HUES64 (cell line): ENCODE measurements at regions not wholly inside any gene's neighbourhood (a gene's known extent, or its start where the extent isn't known, plus 50 kb on each side); places are given as distances from the start of the nearest gene placed in this dataset.
"Not testable (repeated sequence)": the region's sequence is repeated elsewhere in the genome, so short reads cannot be mapped to it uniquely, and the experiment has no call there.

Experiments used
- H3K27ac ChIP-seq: 2 replicates; pipeline ENCODE4 v1.7.0; 2013; ENCODE audit warnings: low read depth, low read length, inconsistent platforms
- H3K27me3 ChIP-seq: 2 replicates; pipeline ENCODE4 v1.6.1; 2013; ENCODE audit warnings: mild to moderate bottlenecking, low read length; ENCODE audit not compliant: insufficient read depth
- H3K36me3 ChIP-seq: 2 replicates; pipeline ENCODE4 v1.6.1; 2013; ENCODE audit warnings: mild to moderate bottlenecking, low read length; ENCODE audit not compliant: insufficient read depth
- H3K4me1 ChIP-seq: 2 replicates; pipeline ENCODE4 v1.6.1; 2013; ENCODE audit warnings: mild to moderate bottlenecking, low read length, moderate library complexity; ENCODE audit not compliant: insufficient read depth
- H3K4me3 ChIP-seq: 2 replicates; pipeline ENCODE4 v1.5.1; 2013; ENCODE audit warnings: mild to moderate bottlenecking, low read length, moderate library complexity
- H3K9ac ChIP-seq: 2 replicates; pipeline ENCODE4 v1.6.1; 2013; ENCODE audit warnings: mild to moderate bottlenecking, low read depth, low read length
- H3K9me3 ChIP-seq: 2 replicates; pipeline ENCODE4 v1.6.1; 2013; ENCODE audit warnings: low read depth, low read length; ENCODE audit not compliant: insufficient read depth
- WGBS: fragments of 150-250, 120-280 bp; methylation state at CpG from one replicate; pipeline ENCODE4 v1.1.7; 2013; ENCODE audit warnings: missing lambda C conversion rate; 5-methylcytosine and 5-hydroxymethylcytosine counted together

DNA sequence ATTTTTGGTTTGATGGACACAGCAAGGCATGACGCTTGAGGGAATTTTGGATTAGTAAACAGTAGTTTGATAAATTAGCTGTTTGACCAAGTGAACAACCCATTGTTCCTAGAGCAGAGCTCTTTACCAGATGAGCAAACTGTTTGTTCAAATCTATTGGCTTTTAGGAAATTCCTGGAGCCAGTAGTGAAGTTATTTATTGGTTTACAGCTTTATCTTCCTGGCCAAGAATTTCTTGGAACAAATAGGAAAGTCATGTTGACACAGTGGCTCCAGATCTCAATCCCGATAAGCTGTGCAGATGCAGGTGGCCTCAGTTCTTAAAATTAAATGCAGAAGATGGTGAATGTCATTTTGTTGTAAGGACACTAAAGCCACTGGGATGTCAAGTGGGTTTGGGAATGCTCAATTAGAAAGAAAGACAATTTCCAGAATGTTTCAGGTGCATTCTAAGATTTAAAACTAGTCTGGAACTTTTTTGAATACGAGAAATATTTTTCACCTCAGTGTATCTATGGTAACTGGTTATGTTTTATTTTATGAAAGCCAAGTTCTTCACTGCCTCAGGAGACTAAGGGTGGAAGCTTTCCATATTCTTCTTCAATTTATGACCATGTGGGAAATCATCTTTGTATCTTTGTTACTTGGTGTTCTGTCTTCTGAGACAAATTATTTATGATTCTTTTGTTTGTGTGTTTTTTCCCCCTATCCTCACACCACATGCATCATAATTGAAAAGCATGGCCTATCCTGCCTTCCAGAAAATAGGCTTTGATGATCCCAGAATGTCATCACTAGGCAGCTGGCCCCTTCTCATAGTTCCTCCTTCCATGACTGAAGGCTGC lies 554.5 kb downstream of the STIM2 start:
- H3K36me3 ChIP-seq, result no peaks in the 10 kb centered on the region
- WGBS, result 94% methylated on average over 3 of the region's 3 CpGs
- H3K4me1 ChIP-seq, result no peaks in the 10 kb centered on the region
- H3K9me3 ChIP-seq, result peaks cover 12% of the 10 kb centered on the region
- no peaks in the 10 kb centered on the region for H3K27me3 ChIP-seq
- H3K9ac ChIP-seq, result no peak overlapping the region
- no peak overlapping the region for H3K4me3 ChIP-seq
- no peak overlapping the region for H3K27ac ChIP-seq

DNA sequence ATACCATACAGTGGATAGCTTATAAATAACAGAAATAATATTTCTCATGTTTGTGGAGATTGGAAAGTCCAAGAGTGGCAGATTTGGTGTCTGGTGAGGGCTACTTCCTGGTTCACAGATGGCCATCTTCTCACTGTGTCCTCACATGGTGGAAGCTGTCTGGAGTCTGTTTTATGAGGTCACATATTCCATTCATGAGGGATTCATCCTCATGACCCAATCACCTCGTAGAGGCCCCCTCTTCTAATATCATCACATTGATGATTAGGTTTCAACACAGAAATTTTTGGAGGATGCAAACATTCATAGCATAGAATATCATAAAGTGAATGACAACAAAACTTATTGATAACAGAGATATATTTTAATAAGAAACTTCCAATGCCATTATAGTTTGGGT lies 568.0 kb downstream of the STIM2 start:
- H3K27me3 ChIP-seq, result no peaks in the 10 kb centered on the region
- WGBS, result no CpG with 5 or more reads among the region's 1 CpG
- H3K4me3 ChIP-seq, result no peak overlapping the region
- H3K27ac ChIP-seq, result no peak overlapping the region
- no peak overlapping the region for H3K9ac ChIP-seq
- no peaks in the 10 kb centered on the region for H3K4me1 ChIP-seq
- no peaks in the 10 kb centered on the region for H3K9me3 ChIP-seq
- no peaks in the 10 kb centered on the region for H3K36me3 ChIP-seq

DNA sequence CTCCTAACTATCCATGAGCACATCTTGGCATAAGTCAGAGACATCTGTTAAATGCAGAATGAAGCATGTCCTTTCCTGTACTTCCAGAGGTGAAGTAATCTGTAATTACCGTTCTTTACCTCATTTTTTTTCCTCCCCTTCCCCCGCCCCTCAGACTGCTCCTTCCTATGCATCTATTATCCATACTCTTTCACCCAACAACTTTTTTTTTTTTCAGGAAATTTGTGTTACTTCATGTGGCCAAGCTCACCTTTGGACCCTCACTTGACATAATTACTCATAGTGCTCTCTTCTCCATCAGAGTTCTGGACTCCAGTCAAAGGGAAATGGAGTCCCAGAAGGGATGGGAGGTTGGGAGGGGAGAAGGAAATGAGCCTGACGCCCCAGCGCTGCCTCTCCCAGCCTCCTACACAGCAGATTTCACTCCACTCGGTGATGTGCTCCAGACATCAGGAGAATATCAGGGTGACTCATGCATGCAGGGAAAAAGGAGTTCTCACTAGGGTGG lies 568.8 kb downstream of the STIM2 start:
- Histone ChIP-seq H3K9ac (no peak overlapping the region), H3K27me3 (no peaks in the 10 kb centered on the region), H3K4me3 (no peak overlapping the region), H3K27ac (no peak overlapping the region), H3K36me3 (no peaks in the 10 kb centered on the region), H3K4me1 (no peaks in the 10 kb centered on the region), H3K9me3 (no peaks in the 10 kb centered on the region)
- WGBS, result 87% methylated on average over 5 of the region's 5 CpGs

DNA sequence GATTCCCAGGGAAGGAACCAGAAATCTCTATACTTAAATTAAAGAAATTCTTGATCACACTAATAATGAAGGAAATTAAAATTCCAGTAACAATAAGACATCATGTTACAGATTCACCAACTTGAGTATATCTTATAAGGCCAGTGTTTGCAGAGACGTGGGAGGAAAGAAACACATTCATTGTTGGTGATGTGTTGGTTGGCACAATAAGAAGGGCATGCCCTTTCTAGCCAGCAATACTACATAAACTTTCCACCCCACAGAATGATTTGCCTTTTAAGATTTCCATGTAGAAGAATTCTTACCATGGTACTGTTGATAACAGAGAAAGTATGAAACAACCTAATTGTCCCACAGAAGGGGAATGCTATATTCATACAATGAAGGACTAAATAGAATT lies 581.5 kb downstream of the STIM2 start:
- no peak overlapping the region for H3K9ac ChIP-seq
- H3K27ac ChIP-seq, result no peak overlapping the region
- H3K4me3 ChIP-seq, result no peak overlapping the region
- H3K4me1 ChIP-seq, result no peaks in the 10 kb centered on the region
- no peaks in the 10 kb centered on the region for H3K9me3 ChIP-seq
- H3K27me3 ChIP-seq, result no peaks in the 10 kb centered on the region
- H3K36me3 ChIP-seq, result no peaks in the 10 kb centered on the region
- WGBS, result no CpG with 5 or more reads among the region's 1 CpG

DNA sequence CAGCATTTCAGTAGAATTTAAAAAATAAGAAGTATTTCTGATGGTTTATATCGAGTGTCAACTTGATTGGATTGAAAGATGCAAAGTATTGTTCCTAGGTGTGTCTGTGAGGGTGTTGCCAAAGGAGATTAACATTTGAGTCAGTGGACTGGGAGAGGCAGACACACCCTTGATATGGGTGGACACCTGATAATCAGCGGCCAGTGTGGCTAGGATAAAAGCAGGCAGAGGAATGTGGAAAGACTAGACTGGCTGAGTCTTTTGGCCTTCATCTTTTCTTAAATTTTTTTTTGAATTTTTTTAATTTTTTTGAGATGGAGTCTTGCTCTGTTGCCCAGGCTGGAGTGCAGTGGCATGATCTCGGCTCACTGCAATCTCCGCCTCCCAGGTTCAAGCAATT lies 582.0 kb downstream of the STIM2 start:
- not testable (repeated sequence) for H3K4me1 ChIP-seq, H3K27ac ChIP-seq, H3K27me3 ChIP-seq, H3K9me3 ChIP-seq, H3K9ac ChIP-seq, H3K4me3 ChIP-seq, H3K36me3 ChIP-seq
- 97% methylated on average over 4 of the region's 4 CpGs for WGBS

DNA sequence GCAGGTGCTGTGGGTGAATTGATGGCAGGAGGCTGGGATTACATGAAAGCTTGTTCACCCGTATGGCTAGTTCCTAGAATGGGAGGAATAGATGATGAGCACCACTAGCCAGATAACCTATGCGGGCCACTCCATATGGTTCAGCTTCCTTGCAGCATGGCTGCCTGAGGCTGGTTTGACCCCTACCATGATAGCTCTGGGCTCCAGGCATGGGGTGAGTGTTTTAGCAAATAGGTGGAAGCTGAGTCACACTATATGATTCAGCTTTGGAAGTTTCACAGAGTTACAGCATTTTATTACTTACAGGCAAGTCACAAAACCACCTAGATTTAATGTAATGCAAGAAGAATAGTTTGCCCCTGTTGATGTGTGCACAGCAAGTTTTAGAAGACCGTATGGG lies 603.2 kb downstream of the STIM2 start:
- Histone ChIP-seq H3K9me3 (no peaks in the 10 kb centered on the region), H3K27me3 (no peaks in the 10 kb centered on the region)
- 91% methylated on average over 3 of the region's 3 CpGs for WGBS

DNA sequence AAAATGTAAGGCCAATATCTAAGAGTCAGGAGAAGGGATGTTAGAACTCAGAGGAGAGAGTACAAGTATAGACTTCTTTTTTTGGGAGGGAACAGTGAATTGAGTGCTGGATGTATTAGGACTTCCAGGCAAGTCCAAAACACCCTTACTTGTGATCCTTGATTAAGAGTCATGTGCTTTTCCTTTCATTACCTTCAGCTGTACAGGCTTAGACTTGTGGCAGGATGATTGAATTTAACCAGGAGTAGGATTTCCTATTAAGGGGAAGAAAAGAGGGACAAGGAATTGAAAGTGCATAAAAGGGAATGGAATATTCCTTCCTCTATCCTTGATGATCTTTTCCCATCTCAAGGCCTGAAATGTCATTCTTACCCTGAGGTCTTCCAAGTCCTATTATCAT lies 606.7 kb downstream of the STIM2 start:
- no peaks in the 10 kb centered on the region for H3K9me3 ChIP-seq
- no peaks in the 10 kb centered on the region for H3K36me3 ChIP-seq
- no peaks in the 10 kb centered on the region for H3K27me3 ChIP-seq
- no peak overlapping the region for H3K9ac ChIP-seq
- H3K27ac ChIP-seq, result no peak overlapping the region
- peaks cover 9% of the 10 kb centered on the region; the same call in 1 of the 2 replicates for H3K4me1 ChIP-seq
- no peak overlapping the region for H3K4me3 ChIP-seq

More for the DNA sequence above, 603.2 kb downstream of the STIM2 start:
- peaks cover 9% of the 10 kb centered on the region; the same call in 1 of the 2 replicates for H3K4me1 ChIP-seq
- no peaks in the 10 kb centered on the region for H3K36me3 ChIP-seq
- H3K4me3 ChIP-seq, result no peak overlapping the region
- no peak overlapping the region for H3K9ac ChIP-seq
- H3K27ac ChIP-seq, result no peak overlapping the region

DNA sequence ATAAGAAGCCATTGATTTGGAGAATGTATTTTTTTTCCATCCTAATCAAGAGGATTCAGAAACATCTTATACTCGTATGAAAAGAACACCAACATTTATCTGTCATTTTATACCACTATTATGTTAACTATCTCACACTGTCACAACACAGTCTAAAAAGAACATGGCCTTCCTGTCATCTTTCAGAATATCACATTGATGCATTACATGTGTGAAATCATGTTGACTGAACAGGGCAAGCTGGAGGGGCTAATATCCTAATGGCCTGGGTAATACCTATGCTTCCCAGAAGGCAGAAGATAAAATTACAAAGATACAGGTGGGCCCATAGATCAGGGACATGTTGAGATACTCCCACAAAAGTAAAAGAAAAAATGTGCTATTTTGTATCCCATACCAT lies 611.7 kb downstream of the STIM2 start:
- Histone ChIP-seq H3K9ac (no peak overlapping the region), H3K27me3 (no peaks in the 10 kb centered on the region), H3K4me1 (no peaks in the 10 kb centered on the region), H3K36me3 (no peaks in the 10 kb centered on the region), H3K4me3 (no peak overlapping the region), H3K9me3 (no peaks in the 10 kb centered on the region), H3K27ac (no peak overlapping the region)
- WGBS, result 94% methylated on average over 1 of the region's 1 CpG

DNA sequence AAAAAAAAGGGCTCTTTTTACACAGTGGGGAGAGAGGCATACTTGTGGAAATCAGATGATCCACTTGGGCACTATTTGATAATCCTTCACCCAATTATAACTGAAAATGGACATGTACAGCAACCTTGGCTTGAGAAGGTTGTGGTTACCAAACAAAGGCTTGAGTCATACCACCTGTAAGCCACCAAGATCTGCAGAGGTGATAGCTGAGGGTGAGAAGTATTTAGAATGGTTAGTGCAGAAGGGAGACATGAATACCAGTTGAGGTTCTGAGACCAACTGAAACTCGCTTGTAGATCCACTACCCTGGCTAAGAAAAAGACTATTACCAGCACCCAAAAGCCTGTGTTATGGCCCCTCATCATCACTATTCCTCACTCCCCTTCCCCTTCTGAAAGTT lies 614.0 kb downstream of the STIM2 start:
- Histone ChIP-seq H3K27me3 (no peaks in the 10 kb centered on the region), H3K4me3 (no peak overlapping the region), H3K27ac (no peak overlapping the region), H3K9me3 (no peaks in the 10 kb centered on the region), H3K9ac (no peak overlapping the region), H3K4me1 (no peaks in the 10 kb centered on the region), H3K36me3 (no peaks in the 10 kb centered on the region)
- WGBS, result 94% methylated on average over 1 of the region's 1 CpG

DNA sequence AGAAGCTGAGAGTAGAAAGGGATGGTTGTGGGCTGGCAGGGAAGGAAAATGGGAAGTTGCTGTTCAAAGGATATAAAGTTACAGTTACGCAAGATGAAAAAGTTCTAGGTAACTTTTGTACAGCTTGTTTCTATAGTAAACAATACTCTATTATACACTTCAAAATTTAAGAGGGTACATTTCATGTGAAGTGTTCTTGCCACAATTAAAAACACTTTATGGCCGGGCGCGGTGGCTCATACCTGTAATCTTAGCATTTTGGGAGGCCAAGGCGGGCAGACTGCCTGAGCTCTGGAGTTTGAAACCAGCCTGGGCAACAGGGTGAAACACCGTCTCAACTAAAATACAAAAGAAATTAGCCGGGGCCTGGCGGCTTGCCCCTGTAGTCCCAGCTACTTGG lies 623.6 kb downstream of the STIM2 start:
- no peaks in the 10 kb centered on the region for H3K4me1 ChIP-seq
- H3K27me3 ChIP-seq, result no peaks in the 10 kb centered on the region
- H3K9ac ChIP-seq, result no peak overlapping the region
- H3K9me3 ChIP-seq, result no peaks in the 10 kb centered on the region
- no peak overlapping the region for H3K27ac ChIP-seq
- no peaks in the 10 kb centered on the region for H3K36me3 ChIP-seq
- WGBS, result 96% methylated on average over 7 of the region's 8 CpGs
- H3K4me3 ChIP-seq, result no peak overlapping the region

GRCh38 chr4:27490315-27490714 lies 629.7 kb downstream of the STIM2 start:
- H3K27me3 ChIP-seq, result no peaks in the 10 kb centered on the region
- H3K36me3 ChIP-seq, result no peaks in the 10 kb centered on the region
- no peak overlapping the region for H3K9ac ChIP-seq
- H3K27ac ChIP-seq, result no peak overlapping the region
- H3K4me3 ChIP-seq, result no peak overlapping the region
- WGBS, result 88% methylated on average over 4 of the region's 4 CpGs
- H3K4me1 ChIP-seq, result no peaks in the 10 kb centered on the region
- H3K9me3 ChIP-seq, result no peaks in the 10 kb centered on the region

DNA sequence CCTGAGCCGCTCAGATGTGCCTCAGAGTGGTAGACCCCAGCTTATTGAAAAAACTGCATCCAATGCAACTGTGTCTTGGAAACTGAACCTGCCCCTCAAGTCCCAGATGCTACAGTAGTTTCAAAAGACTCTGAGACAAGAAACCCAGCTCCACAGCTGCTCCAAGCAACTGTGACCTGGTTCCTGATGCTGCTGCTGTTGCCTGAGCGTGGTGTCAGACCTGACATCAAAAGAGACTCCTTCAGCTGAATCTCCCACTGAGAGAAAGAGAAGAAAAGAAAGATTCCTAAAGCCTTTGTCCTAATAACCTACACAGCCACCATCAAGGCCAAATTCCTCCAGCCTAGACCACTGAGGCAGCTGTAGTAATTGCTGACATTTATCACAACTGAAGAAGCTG lies 630.1 kb downstream of the STIM2 start:
- 86% methylated on average over 2 of the region's 2 CpGs for WGBS
- H3K36me3 ChIP-seq, result no peaks in the 10 kb centered on the region
- no peaks in the 10 kb centered on the region for H3K4me1 ChIP-seq
- H3K9ac ChIP-seq, result no peak overlapping the region
- no peak overlapping the region for H3K4me3 ChIP-seq
- no peaks in the 10 kb centered on the region for H3K9me3 ChIP-seq
- H3K27ac ChIP-seq, result no peak overlapping the region
- no peaks in the 10 kb centered on the region for H3K27me3 ChIP-seq
